HUES64 (cell line): ENCODE measurements at regions not wholly inside any gene's neighbourhood (a gene's known extent, or its start where the extent isn't known, plus 50 kb on each side); places are given as distances from the start of the nearest gene placed in this dataset.

ENCODE experiments used
- H3K27ac ChIP-seq: 2 replicates; pipeline ENCODE4 v1.7.0; 2013; ENCODE audit warnings: low read depth, low read length, inconsistent platforms
- H3K27me3 ChIP-seq: 2 replicates; pipeline ENCODE4 v1.6.1; 2013; ENCODE audit warnings: mild to moderate bottlenecking, low read length; ENCODE audit not compliant: insufficient read depth
- H3K36me3 ChIP-seq: 2 replicates; pipeline ENCODE4 v1.6.1; 2013; ENCODE audit warnings: mild to moderate bottlenecking, low read length; ENCODE audit not compliant: insufficient read depth
- H3K4me1 ChIP-seq: 2 replicates; pipeline ENCODE4 v1.6.1; 2013; ENCODE audit warnings: mild to moderate bottlenecking, low read length, moderate library complexity; ENCODE audit not compliant: insufficient read depth
- H3K4me3 ChIP-seq: 2 replicates; pipeline ENCODE4 v1.5.1; 2013; ENCODE audit warnings: mild to moderate bottlenecking, low read length, moderate library complexity
- H3K9ac ChIP-seq: 2 replicates; pipeline ENCODE4 v1.6.1; 2013; ENCODE audit warnings: mild to moderate bottlenecking, low read depth, low read length
- H3K9me3 ChIP-seq: 2 replicates; pipeline ENCODE4 v1.6.1; 2013; ENCODE audit warnings: low read depth, low read length; ENCODE audit not compliant: insufficient read depth
- WGBS: fragments of 150-250, 120-280 bp; methylation state at CpG from one replicate; pipeline ENCODE4 v1.1.7; 2013; ENCODE audit warnings: missing lambda C conversion rate; 5-methylcytosine and 5-hydroxymethylcytosine counted together

DNA sequence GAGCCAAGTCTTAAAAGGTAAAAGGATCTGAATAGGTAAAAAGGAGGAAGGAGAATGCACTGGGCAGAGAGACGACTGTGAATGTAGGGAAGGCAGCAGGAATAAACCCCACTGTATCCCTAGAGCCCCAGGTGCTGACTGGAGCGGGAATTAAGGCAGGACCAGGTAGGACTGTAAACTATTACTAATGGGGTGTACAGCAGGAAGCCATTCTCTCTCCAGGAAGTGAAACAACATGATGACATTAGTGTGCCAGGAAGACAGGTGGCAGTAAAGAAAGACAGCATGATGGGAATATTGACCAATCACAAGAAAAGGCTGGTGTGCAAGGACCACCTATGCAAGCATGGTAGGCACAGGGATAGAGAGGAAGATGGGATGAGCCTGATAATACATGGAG, 433.0 kb downstream of the DNAH5 start:
- Histone ChIP-seq H3K9ac (no peak overlapping the region), H3K4me1 (no peaks in the 10 kb centered on the region; the same call in 1 of the 2 replicates), H3K36me3 (no peaks in the 10 kb centered on the region), H3K4me3 (no peak overlapping the region), H3K27me3 (no peaks in the 10 kb centered on the region), H3K9me3 (no peaks in the 10 kb centered on the region), H3K27ac (no peak overlapping the region)
- WGBS, result 98% methylated on average over 2 of the region's 2 CpGs

DNA sequence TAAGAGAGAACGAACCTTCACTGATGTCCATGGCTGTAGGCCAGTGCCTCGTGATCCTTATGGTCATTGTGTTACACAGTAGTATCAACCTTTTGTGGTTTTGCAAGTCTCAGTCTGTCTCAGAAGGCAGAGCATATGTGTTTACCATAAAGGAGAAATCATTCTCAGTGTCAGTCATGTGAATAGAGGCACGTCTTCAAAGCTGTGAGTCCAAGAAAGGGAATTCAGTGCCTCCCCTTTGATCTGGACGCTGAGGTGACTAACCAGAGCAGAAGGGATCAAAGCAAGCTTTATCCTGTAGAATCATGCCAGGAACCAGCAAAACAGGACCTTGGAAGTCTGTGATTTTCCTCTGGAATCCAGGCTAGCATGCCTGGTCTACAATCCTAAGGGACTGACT, 433.9 kb downstream of the DNAH5 start:
- Histone ChIP-seq H3K36me3 (no peaks in the 10 kb centered on the region), H3K27me3 (no peaks in the 10 kb centered on the region), H3K9me3 (no peaks in the 10 kb centered on the region), H3K4me3 (no peak overlapping the region), H3K27ac (no peak overlapping the region), H3K4me1 (peaks cover 7% of the 10 kb centered on the region; the same call in 1 of the 2 replicates), H3K9ac (no peak overlapping the region)
- 86% methylated on average over 4 of the region's 4 CpGs for whole genome bisulfite sequencing

DNA sequence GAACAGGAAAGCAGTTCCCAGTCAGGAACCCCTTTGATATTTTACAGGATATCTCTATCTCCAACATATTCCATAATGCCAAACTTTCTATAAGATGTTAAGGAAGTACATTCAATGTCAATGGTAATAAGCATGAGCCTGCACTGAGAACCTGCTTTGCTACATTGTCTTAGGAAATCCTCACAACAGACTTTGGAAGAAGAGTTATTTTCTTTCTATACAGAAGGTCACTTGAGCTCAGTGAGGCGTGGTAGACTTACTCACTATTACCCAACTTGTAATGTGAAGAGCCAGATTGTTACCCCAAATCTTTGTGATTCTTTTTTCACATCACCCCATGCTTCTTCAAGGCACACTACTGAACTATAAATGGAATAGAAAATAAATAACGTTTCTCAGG, 435.9 kb downstream of the DNAH5 start:
- H3K27ac ChIP-seq, result no peak overlapping the region
- no peaks in the 10 kb centered on the region for H3K27me3 ChIP-seq
- 80% methylated on average over 1 of the region's 2 CpGs for WGBS
- no peak overlapping the region for H3K4me3 ChIP-seq
- H3K4me1 ChIP-seq, result peaks cover 16% of the 10 kb centered on the region; the same call in 1 of the 2 replicates
- H3K9me3 ChIP-seq, result no peaks in the 10 kb centered on the region
- H3K9ac ChIP-seq, result no peak overlapping the region
- H3K36me3 ChIP-seq, result no peaks in the 10 kb centered on the region

DNA sequence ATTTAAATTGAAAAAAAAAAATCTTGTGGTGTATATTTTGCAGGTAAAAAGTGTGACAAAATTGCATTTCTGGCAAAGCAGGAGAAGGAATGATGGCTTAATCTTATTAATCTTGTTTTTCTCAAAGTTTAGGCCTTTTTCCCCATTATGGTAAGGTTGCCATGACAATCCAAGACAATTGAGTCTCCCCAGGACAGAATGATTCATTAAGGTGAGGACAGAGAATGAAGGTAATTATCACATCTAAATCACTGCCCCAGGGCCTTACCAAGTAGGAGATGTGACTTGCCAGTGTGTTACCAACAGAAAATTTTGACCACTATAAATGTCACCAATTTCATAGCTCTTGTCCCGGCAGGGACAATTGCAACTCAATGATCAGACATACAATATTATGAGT, 439.2 kb downstream of the DNAH5 start:
- 86% methylated on average over 1 of the region's 1 CpG for WGBS
- Histone ChIP-seq H3K9ac (no peak overlapping the region), H3K27me3 (no peaks in the 10 kb centered on the region), H3K27ac (no peak overlapping the region), H3K36me3 (no peaks in the 10 kb centered on the region), H3K9me3 (no peaks in the 10 kb centered on the region), H3K4me1 (peaks cover 16% of the 10 kb centered on the region; the same call in 1 of the 2 replicates), H3K4me3 (no peak overlapping the region)

DNA sequence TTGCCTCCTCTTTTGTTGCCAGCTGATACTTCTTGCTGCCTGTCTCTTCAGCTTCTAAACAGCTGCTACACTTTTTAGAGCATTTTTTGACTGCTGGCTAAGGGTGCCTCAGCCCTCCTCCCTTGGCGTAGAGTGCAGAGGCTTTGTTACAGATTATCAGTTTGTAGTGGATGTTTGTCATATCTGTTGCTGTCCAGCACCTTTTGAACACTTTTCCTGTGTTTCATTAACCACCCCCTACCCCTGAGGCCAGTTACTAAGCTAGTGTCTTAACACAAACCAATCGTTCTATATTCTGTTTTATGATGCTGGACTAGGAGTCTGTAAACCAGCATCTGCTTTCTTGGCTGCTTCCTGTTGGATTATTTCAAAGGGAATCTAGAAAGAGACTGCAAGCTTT, 441.5 kb downstream of the DNAH5 start:
- WGBS, result 100% methylated on average over 2 of the region's 2 CpGs
- no peak overlapping the region for H3K9ac ChIP-seq
- no peaks in the 10 kb centered on the region for H3K9me3 ChIP-seq
- H3K4me3 ChIP-seq, result no peak overlapping the region
- no peaks in the 10 kb centered on the region for H3K27me3 ChIP-seq
- no peak overlapping the region for H3K27ac ChIP-seq
- peaks cover 16% of the 10 kb centered on the region; the same call in 1 of the 2 replicates for H3K4me1 ChIP-seq
- H3K36me3 ChIP-seq, result no peaks in the 10 kb centered on the region

DNA sequence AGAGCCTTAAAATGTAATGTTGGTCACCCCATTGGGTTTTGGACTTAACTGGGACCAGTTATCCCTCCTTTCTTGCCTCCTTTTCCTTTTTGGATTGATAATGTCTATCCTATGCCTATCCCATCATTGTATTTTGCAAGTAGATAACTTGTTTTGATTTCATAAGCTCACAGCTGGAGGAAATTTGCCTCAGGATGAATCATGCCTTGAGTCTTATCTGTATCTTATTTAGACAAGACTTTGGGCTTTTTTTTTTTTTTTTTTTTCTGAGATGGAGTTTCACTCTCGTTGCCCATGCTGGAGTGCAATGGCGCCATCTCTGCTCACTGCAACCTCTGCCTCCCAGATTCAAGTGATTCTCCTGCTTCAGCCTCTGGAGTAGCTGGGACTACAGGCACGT, 443.3 kb downstream of the DNAH5 start:
- no peaks in the 10 kb centered on the region for H3K9me3 ChIP-seq
- no peaks in the 10 kb centered on the region for H3K27me3 ChIP-seq
- H3K9ac ChIP-seq, result no peak overlapping the region
- no peak overlapping the region for H3K4me3 ChIP-seq
- H3K27ac ChIP-seq, result no peak overlapping the region
- H3K4me1 ChIP-seq, result peaks cover 14% of the 10 kb centered on the region; the same call in 1 of the 2 replicates
- H3K36me3 ChIP-seq, result no peaks in the 10 kb centered on the region
- 86% methylated on average over 3 of the region's 3 CpGs for WGBS

DNA sequence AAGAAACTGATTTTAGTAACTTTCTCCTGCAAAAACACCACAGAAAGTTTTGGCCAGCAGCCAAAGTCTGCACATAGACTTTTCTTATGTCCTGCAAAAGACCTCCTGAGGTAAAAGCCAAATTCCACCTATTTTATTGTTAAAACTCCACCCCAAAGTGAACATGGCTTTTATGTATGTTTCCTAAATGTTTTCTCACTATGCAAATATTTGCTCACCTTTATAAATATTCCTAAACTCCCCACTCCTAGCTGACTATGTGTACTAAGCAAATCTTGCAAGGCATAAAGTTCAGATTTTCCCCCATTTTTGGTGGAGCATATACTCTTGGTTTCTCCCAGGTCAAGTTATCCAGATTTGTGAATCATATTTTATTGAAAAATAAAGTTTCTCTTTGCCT, 446.2 kb downstream of the DNAH5 start:
- no peak overlapping the region for H3K4me3 ChIP-seq
- H3K4me1 ChIP-seq, result no peaks in the 10 kb centered on the region
- H3K27me3 ChIP-seq, result no peaks in the 10 kb centered on the region
- no peaks in the 10 kb centered on the region for H3K36me3 ChIP-seq
- no peak overlapping the region for H3K9ac ChIP-seq
- H3K9me3 ChIP-seq, result no peaks in the 10 kb centered on the region
- H3K27ac ChIP-seq, result no peak overlapping the region

DNA sequence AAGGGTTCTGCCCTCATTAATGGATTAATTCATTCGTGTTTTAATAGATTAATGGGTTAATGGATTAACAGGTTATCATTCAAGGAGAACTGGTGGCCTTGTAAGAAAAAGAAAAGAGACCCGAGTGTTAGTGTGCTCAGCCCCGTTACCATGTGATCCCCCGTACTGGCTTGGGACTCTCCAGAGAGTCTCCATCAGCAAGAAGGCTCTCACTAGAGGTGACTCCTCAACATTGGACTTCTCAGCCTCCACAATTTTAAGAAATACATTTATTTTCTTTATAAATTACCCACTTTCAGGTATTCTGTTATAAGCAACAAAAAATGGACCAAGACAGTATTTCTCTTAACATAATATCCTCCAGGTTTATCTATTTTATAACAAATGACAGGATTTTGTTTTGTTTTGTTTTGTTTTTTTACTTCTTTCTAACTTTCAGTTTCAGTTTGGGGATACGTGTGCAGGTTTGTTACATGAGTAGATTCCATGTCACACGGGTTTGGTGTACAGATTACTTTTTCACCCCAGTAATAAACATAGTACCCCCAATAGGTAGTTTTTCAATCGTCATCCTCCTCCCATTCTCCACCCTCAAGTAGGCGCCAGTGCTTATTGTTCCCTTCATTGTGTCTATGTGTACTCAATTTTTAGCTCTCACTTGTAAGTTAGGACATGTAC, 456.1 kb downstream of the DNAH5 start:
- WGBS, result 92% methylated on average over 8 of the region's 8 CpGs
- no peak overlapping the region for H3K27ac ChIP-seq
- no peaks in the 10 kb centered on the region for H3K9me3 ChIP-seq
- H3K4me1 ChIP-seq, result 0 out of 2 replicates have a peak, but pooled peaks cover 6% of the 10 kb centered on the region
- no peaks in the 10 kb centered on the region for H3K27me3 ChIP-seq
- H3K4me3 ChIP-seq, result no peak overlapping the region
- H3K9ac ChIP-seq, result no peak overlapping the region
- H3K36me3 ChIP-seq, result no peaks in the 10 kb centered on the region

DNA sequence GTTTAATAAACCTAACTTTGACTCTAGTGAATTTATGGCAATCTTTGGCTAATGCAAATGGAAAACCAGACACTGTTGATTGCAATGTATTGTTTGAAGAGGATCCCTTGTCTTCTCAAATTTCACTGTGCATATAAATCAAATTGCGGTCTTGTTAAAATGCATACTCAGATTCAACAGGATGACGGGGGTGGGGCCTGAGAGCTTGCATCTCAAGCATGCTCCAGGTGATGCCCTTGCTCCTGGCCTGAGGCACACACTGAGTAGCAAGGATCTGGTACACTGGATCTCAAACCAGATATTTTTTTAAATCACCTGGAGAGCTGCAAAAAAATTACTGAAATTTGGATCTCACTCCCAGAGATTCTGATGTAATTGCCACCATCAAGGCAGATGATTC, 463.7 kb downstream of the DNAH5 start:
- H3K4me1 ChIP-seq, result peaks cover 9% of the 10 kb centered on the region; the same call in 1 of the 2 replicates
- no peaks in the 10 kb centered on the region for H3K36me3 ChIP-seq
- no peak overlapping the region for H3K9ac ChIP-seq
- H3K9me3 ChIP-seq, result no peaks in the 10 kb centered on the region
- H3K27ac ChIP-seq, result no peak overlapping the region
- no peaks in the 10 kb centered on the region for H3K27me3 ChIP-seq
- WGBS, result 92% methylated on average over 2 of the region's 2 CpGs
- H3K4me3 ChIP-seq, result no peak overlapping the region

DNA sequence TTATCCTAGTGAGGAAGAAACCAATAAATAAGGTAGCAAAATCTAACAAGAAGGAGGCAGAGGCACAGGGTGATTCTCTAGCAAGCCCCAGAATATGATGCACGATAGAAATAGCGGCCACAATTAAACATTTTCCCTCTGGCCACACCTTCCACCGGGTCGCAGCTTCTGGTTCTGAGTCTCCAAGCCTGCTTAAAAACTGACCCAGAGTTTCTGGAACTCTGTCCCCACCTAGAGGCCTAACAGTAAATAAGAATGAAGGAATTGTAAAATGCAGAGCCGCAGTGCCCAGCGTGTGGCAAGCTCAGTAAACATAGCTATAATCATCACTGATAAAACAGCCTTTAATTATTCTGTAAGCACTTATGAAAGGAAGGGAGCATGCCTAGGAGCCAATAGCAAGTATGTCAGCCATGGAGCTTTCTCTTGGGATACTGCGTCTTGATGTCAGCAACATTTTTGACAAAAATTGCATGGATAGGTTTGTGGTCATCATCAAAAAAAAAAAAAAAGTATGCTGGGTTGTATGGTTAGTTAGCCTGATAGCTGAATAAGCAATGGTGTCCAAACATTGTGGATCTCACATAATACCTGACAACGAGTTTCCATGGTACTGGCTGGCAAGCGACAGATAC, 465.5 kb downstream of the DNAH5 start:
- no peaks in the 10 kb centered on the region for H3K36me3 ChIP-seq
- H3K9me3 ChIP-seq, result no peaks in the 10 kb centered on the region
- H3K4me1 ChIP-seq, result peaks cover 5% of the 10 kb centered on the region; the same call in 1 of the 2 replicates
- H3K27me3 ChIP-seq, result no peaks in the 10 kb centered on the region
- no peak overlapping the region for H3K27ac ChIP-seq
- no peak overlapping the region for H3K4me3 ChIP-seq
- 37% methylated on average over 9 of the region's 9 CpGs for WGBS
- H3K9ac ChIP-seq, result no peak overlapping the region

DNA sequence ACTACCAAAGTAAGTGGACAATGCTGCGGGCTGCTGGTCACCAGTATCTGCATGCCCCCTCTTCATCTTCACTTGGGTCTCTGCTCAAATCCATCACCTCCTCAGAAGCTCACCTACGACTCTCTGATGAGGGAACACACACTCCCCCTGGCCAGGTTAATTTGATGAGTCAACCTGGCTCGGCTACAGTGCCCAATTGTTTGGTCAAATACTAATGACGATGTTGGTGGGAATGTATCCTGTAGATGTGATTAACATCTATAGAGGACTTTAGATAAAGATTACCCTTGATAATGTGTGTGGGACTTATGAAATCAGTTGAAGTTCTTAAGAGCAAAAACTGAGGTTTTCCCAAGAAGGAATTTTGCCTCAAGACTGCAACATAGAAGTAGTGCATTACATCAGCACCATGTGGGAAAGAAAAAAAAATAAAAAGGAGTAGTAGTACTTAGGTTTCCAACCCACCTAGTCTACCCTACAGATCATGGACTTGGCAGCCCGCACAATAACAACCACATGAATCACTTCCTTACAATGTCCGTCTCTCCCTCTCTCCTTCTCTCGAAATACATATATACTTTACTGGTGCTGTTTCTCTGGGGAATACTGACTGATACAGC, 467.3 kb downstream of the DNAH5 start:
- no peaks in the 10 kb centered on the region for H3K36me3 ChIP-seq
- H3K27me3 ChIP-seq, result no peaks in the 10 kb centered on the region
- no peaks in the 10 kb centered on the region for H3K9me3 ChIP-seq
- H3K27ac ChIP-seq, result no peak overlapping the region
- WGBS, result 91% methylated on average over 7 of the region's 7 CpGs
- no peak overlapping the region for H3K9ac ChIP-seq
- H3K4me3 ChIP-seq, result no peak overlapping the region
- H3K4me1 ChIP-seq, result peaks cover 5% of the 10 kb centered on the region; the same call in 1 of the 2 replicates
